GM23338 (cell line): ENCODE measurements at regions not wholly inside any gene's neighbourhood (a gene's known extent, or its start where the extent isn't known, plus 50 kb on each side); places are given as distances from the start of the nearest gene placed in this dataset.

ENCODE experiments used
- CREB1 ChIP-seq: fragments of 250-450 bp; sonication (Bioruptor Pico); IDR thresholded peaks from 2 replicates; pipeline ENCODE4 v1.5.0; 2020; ENCODE audit warnings: low read depth, mild to moderate bottlenecking, moderate library complexity
- CTCF ChIP-seq, 2 experiments: fragments of 200-600 bp in 1 of 2; sonication (generic) in 1 of 2; conservative IDR thresholded peaks; 2 replicates each; pipeline versions ENCODE4 v1.5.1 to v1.6.1; 2016 to 2017; ENCODE audit warnings: antibody characterized with exemption in 2 of 2, low read depth in 2 of 2, mild to moderate bottlenecking in 2 of 2, moderate library complexity in 1 of 2
- EZH2 ChIP-seq: fragments of 200-600 bp; sonication (generic); IDR thresholded peaks from one replicate; pipeline ENCODE4 v1.8.0; 2017; ENCODE audit warnings: antibody characterized with exemption, mild to moderate bottlenecking, low read depth; ENCODE audit not compliant: unreplicated experiment
- EZH2phosphoT487 ChIP-seq: fragments of 200-600 bp; sonication (generic); IDR thresholded peaks from one replicate; pipeline ENCODE4 v1.8.1; 2018; ENCODE audit warnings: antibody characterized with exemption; ENCODE audit not compliant: unreplicated experiment
- NANOG ChIP-seq: IDR thresholded peaks from 2 replicates; pipeline ENCODE4 v1.6.1; 2016; ENCODE audit warnings: antibody characterized with exemption, borderline replicate concordance
- POLR2AphosphoS5 ChIP-seq: IDR thresholded peaks from 2 replicates; pipeline ENCODE4 v1.6.1; 2016; ENCODE audit warnings: antibody characterized with exemption, low read depth
- REST ChIP-seq: IDR thresholded peaks from one replicate; pipeline ENCODE4 v1.6.1; 2018; ENCODE audit warnings: antibody characterized with exemption; ENCODE audit not compliant: unreplicated experiment
- ZNF331 ChIP-seq: fragments of 250-450 bp; sonication (Bioruptor Pico); IDR thresholded peaks from 2 replicates; pipeline ENCODE4 v1.5.0; 2020; ENCODE audit warnings: low read depth, mild to moderate bottlenecking, moderate library complexity

DNA sequence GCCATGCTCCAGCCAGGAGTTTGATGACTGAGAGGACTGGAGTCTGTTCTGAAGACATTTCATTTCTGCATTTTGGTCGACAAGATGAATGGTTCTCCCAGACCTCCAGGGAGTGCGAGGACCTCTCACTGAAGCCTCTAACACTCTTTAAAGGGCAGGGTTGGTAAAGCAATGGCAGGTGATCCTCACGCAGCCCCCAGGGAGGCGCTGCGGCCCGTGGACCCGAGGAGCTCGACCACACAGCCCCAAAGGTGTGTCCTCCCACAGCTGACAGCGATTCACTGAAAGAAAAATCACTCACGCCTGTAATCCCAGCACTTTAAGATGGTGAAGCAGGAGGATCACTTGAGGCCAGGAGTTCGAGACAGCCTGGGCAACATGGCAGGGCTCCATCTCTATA, 183.8 kb upstream of the SFSWAP start:
- TF ChIP-seq CTCF (conservative IDR thresholded peaks at IDR 0.05; ENCODE audit: low read depth in 2 of 2) (no peak; a peak in 1 of 4 replicates), NANOG (no peak), POLR2AphosphoS5 (no peak), REST (no peak), EZH2phosphoT487 (no peak), CREB1 (no peak), ZNF331 (no peak), EZH2 (no peak)
